ENCODE measurements at regions not wholly inside any gene's neighbourhood (a gene's known extent, or its start where the extent isn't known, plus 50 kb on each side); places are given as distances from the start of the nearest gene placed in this dataset.

- TF ChIP-seq REST (IDR thresholded peaks at IDR 0.05; ENCODE audit: low read depth, low read length), result no peak
- no peak for TF ChIP-seq CTCF (IDR thresholded peaks at IDR 0.05)
- no peak for TF ChIP-seq USF2 (IDR thresholded peaks at IDR 0.05; ENCODE audit: borderline replicate concordance, low read depth, low read length)
- TF ChIP-seq NRF1 (IDR thresholded peaks at IDR 0.05; ENCODE audit: low read depth, low read length), result no peak
- TF ChIP-seq RXRA (IDR thresholded peaks at IDR 0.05; ENCODE audit: borderline replicate concordance, low read depth), result no peak
- TF ChIP-seq TAF1 (IDR thresholded peaks at IDR 0.05; ENCODE audit: borderline replicate concordance, low read depth, low read length), result no peak
- TF ChIP-seq RFX5 (IDR thresholded peaks at IDR 0.05; ENCODE audit: low read length), result no peak
- TF ChIP-seq JUND (IDR thresholded peaks at IDR 0.05), result no peak
- TF ChIP-seq USF1 (IDR thresholded peaks at IDR 0.05; ENCODE audit: borderline replicate concordance, low read depth), result no peak
- TF ChIP-seq EZH2phosphoT487 (IDR thresholded peaks at IDR 0.05; ENCODE audit: borderline replicate concordance, low read depth), result no peak
Measured at GRCh38 chr13:110815471-110816204, 99.2 kb downstream of the ANKRD10 start.

Measured in SK-N-SH (cell line).